H9 (cell line): ENCODE measurements at regions not wholly inside any gene's neighbourhood (a gene's known extent, or its start where the extent isn't known, plus 50 kb on each side); places are given as distances from the start of the nearest gene placed in this dataset.

ENCODE experiments used
- DNase-seq: peaks from one replicate; pipeline ENCODE4 v3.0.0-alpha.2; 2017
- H2AFZ ChIP-seq: one replicate; pipeline ENCODE4 v1.6.1; 2013; ENCODE audit warnings: mild to moderate bottlenecking, low read length, control low read depth, moderate library complexity
- H2AK5ac ChIP-seq: 2 replicates; pipeline ENCODE4 v1.6.1; 2013; ENCODE audit warnings: low read length, control low read depth, mixed read lengths; ENCODE audit not compliant: insufficient read length
- H2BK120ac ChIP-seq: one replicate; pipeline ENCODE4 v1.6.1; 2013; ENCODE audit warnings: low read depth, mild to moderate bottlenecking, low read length, control low read depth, inconsistent platforms; ENCODE audit not compliant: poor library complexity, severe bottlenecking
- H2BK12ac ChIP-seq: 2 replicates; pipeline ENCODE4 v1.6.1; 2013; ENCODE audit warnings: low read length, control low read depth, mixed read lengths, low read depth; ENCODE audit not compliant: insufficient read length
- H2BK15ac ChIP-seq: 2 replicates; pipeline ENCODE4 v1.6.1; 2013; ENCODE audit warnings: low read depth, low read length, control low read depth
- H2BK20ac ChIP-seq: one replicate; pipeline ENCODE4 v1.6.1; 2013; ENCODE audit warnings: low read depth, mild to moderate bottlenecking, low read length, control low read depth, inconsistent platforms; ENCODE audit not compliant: poor library complexity, severe bottlenecking
- H2BK5ac ChIP-seq: 2 replicates; pipeline ENCODE4 v1.6.1; 2013; ENCODE audit warnings: low read length, control low read depth, mixed read lengths; ENCODE audit not compliant: insufficient read length
- H3K14ac ChIP-seq: 2 replicates; pipeline ENCODE4 v1.6.1; 2013; ENCODE audit warnings: low read length, control low read depth; ENCODE audit not compliant: insufficient read depth
- H3K18ac ChIP-seq: 2 replicates; pipeline ENCODE4 v1.6.1; 2013; ENCODE audit warnings: low read depth, mild to moderate bottlenecking, mixed read lengths, low read length, control low read depth; ENCODE audit not compliant: insufficient read length
- H3K23ac ChIP-seq: 2 replicates; pipeline ENCODE4 v1.6.1; 2013; ENCODE audit warnings: low read length, control low read depth, mixed read lengths, low read depth; ENCODE audit not compliant: insufficient read length
- H3K23me2 ChIP-seq: 2 replicates; pipeline ENCODE4 v1.6.1; 2013; ENCODE audit warnings: low read depth, mild to moderate bottlenecking, mixed read lengths, low read length, control low read depth; ENCODE audit not compliant: insufficient read length, poor library complexity, severe bottlenecking
- H3K27ac ChIP-seq: 2 replicates; pipeline ENCODE4 v1.5.1; 2013; ENCODE audit warnings: low read length, control low read depth, mixed read lengths, low read depth; ENCODE audit not compliant: insufficient read length
- H3K27me3 ChIP-seq: 2 replicates; pipeline ENCODE4 v1.6.1; 2013; ENCODE audit warnings: low read length, control low read depth, inconsistent platforms; ENCODE audit not compliant: insufficient read depth
- H3K4ac ChIP-seq: 2 replicates; pipeline ENCODE4 v1.6.1; 2013; ENCODE audit warnings: low read depth, mild to moderate bottlenecking, control low read depth, inconsistent platforms, low read length, moderate library complexity
- H3K4me1 ChIP-seq: 2 replicates; pipeline ENCODE4 v1.6.1; 2013; ENCODE audit warnings: low read length, control low read depth, inconsistent platforms; ENCODE audit not compliant: insufficient read depth
- H3K4me2 ChIP-seq: 2 replicates; pipeline ENCODE4 v1.6.1; 2013; ENCODE audit warnings: low read length, control low read depth, mixed read lengths; ENCODE audit not compliant: insufficient read length, insufficient read depth
- H3K56ac ChIP-seq: 2 replicates; pipeline ENCODE4 v1.6.1; 2013; ENCODE audit warnings: low read depth, mild to moderate bottlenecking, mixed read lengths, low read length, control low read depth; ENCODE audit not compliant: insufficient read length
- H3K79me1 ChIP-seq: 2 replicates; pipeline ENCODE4 v1.6.1; 2013; ENCODE audit warnings: low read depth, mild to moderate bottlenecking, moderate library complexity, low read length, control low read depth, inconsistent platforms; ENCODE audit not compliant: insufficient read depth, poor library complexity, severe bottlenecking
- H3K79me2 ChIP-seq: 2 replicates; pipeline ENCODE4 v1.6.1; 2013; ENCODE audit warnings: low read length, control low read depth, inconsistent platforms; ENCODE audit not compliant: insufficient read depth
- H3K9ac ChIP-seq: 2 replicates; pipeline ENCODE4 v1.6.1; 2013; ENCODE audit warnings: low read length, control low read depth, mixed read lengths; ENCODE audit not compliant: insufficient read length; ENCODE audit errors: extremely low read depth
- H3K9me3 ChIP-seq: one replicate; pipeline ENCODE4 v1.6.1; 2013; ENCODE audit warnings: low read depth, low read length, inconsistent platforms; ENCODE audit not compliant: control insufficient read depth
- H3T11ph ChIP-seq: one replicate; pipeline ENCODE4 v1.6.1; 2013; ENCODE audit warnings: mild to moderate bottlenecking, low read length, control low read depth, inconsistent platforms
- H4K20me1 ChIP-seq: one replicate; pipeline ENCODE4 v1.6.1; 2013; ENCODE audit not compliant: control insufficient read depth, insufficient read length, insufficient read depth
- H4K5ac ChIP-seq: 2 replicates; pipeline ENCODE4 v1.6.1; 2013; ENCODE audit warnings: low read depth, mild to moderate bottlenecking, mixed read lengths, low read length, control low read depth; ENCODE audit not compliant: insufficient read length
- H4K8ac ChIP-seq: replicated peaks from 2 replicates; pipeline ENCODE4 v1.6.1; 2013; ENCODE audit warnings: low read length, control low read depth, mixed read lengths, low read depth; ENCODE audit not compliant: insufficient read length
- H4K91ac ChIP-seq: 2 replicates; pipeline ENCODE4 v1.6.1; 2013; ENCODE audit warnings: low read depth, mild to moderate bottlenecking, moderate library complexity, mixed read lengths, low read length, control low read depth; ENCODE audit not compliant: insufficient read length
- H3K27ac Mint-ChIP-seq, 3 experiments: 2 replicates in 2 of 3; 3 replicates in 1 of 3; pipeline ENCODE4 v1.8.0; 2020 to 2021; ENCODE audit warnings: mixed read lengths in 3 of 3, mild to moderate bottlenecking in 1 of 3, moderate library complexity in 1 of 3
- H3K27me3 Mint-ChIP-seq: 2 replicates; pipeline ENCODE4 v1.8.0; 2021; ENCODE audit warnings: low read depth, mild to moderate bottlenecking, moderate library complexity, mixed read lengths
- H3K36me3 Mint-ChIP-seq, 3 experiments: 2 replicates in 2 of 3; 3 replicates in 1 of 3; pipeline ENCODE4 v1.8.0; 2020 to 2021; ENCODE audit warnings: low read depth in 3 of 3, mixed read lengths in 3 of 3; ENCODE audit not compliant: insufficient read depth in 1 of 3
- H3K4me1 Mint-ChIP-seq, 2 experiments: 2 replicates each; pipeline ENCODE4 v1.8.0; 2020; ENCODE audit warnings: mixed read lengths in 2 of 2
- H3K4me3 Mint-ChIP-seq, 2 experiments: 2 replicates in 1 of 2; 3 replicates in 1 of 2; pipeline ENCODE4 v1.8.0; 2020 to 2021; ENCODE audit warnings: mild to moderate bottlenecking in 2 of 2, mixed read lengths in 2 of 2, moderate library complexity in 1 of 2
- H3K9me3 Mint-ChIP-seq, 2 experiments: 2 replicates in 1 of 2; 3 replicates in 1 of 2; pipeline ENCODE4 v1.8.0; 2020; ENCODE audit warnings: mild to moderate bottlenecking in 2 of 2, mixed read lengths in 2 of 2, moderate library complexity in 1 of 2
- WGBS: extraction: QIAGEN DNeasy Blood & Tissue Kit; methylation state at CpG from one replicate; pipeline ENCODE4 v1.1.7; 2013; ENCODE audit warnings: missing lambda C conversion rate, low lambda C conversion rate, mixed read lengths; ENCODE audit not compliant: insufficient read length; ENCODE audit errors: extremely low coverage; 5-methylcytosine and 5-hydroxymethylcytosine counted together
- TF ChIP-seq, protein P1 (sequence below): fragments of 200-600 bp; sonication (generic); conservative IDR thresholded peaks from 3 replicates; pipeline ENCODE4 v1.8.0; 2021; ENCODE audit warnings: antibody characterized with exemption, mild to moderate bottlenecking

DNA sequence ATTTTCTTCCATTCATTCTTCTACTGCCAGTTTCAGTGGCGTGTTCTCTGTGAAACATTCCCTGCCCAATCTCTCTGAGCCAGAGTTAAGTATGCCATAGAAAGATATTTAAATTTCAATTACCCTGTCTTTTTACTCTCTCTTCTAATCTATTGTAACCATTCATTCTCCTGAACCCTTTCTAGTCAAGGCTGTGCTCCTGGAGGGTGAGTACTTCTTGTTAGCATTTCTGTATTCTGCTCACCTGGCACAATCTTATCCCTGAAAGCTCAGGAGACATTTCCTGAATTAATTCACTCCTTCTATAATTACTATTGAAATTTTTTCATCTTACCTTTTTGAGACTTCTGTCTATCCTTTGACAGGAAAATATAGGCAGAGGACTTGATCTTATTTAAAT, 271.7 kb downstream of the HGF start:
- H4K91ac ChIP-seq, result no peak overlapping the region
- H3K4me1 Mint-ChIP-seq, result peaks cover 15 to 20% of the 10 kb centered on the region in 2 experiments
- H3K27ac Mint-ChIP-seq, result peak overlapping the region in 1 of 3 experiments; percentile 32; a peak in 1 of 7 replicates
- H3T11ph ChIP-seq, result no peak overlapping the region
- H2BK12ac ChIP-seq, result no peak overlapping the region
- no peak for DNase-seq
- H2BK20ac ChIP-seq, result no peak overlapping the region
- no peak overlapping the region for H3K9ac ChIP-seq
- no peak overlapping the region for H4K5ac ChIP-seq
- no peaks in the 10 kb centered on the region for H3K23me2 ChIP-seq
- H4K20me1 ChIP-seq, result no peaks in the 10 kb centered on the region
- H3K4me3 Mint-ChIP-seq, result no peak overlapping the region
- H3K14ac ChIP-seq, result no peak overlapping the region
- no peak overlapping the region for H3K4ac ChIP-seq
- no peaks in the 10 kb centered on the region for H3K79me2 ChIP-seq
- H3K79me1 ChIP-seq, result no peaks in the 10 kb centered on the region
- no peak overlapping the region for H3K23ac ChIP-seq
- TF ChIP-seq, protein P1, sequence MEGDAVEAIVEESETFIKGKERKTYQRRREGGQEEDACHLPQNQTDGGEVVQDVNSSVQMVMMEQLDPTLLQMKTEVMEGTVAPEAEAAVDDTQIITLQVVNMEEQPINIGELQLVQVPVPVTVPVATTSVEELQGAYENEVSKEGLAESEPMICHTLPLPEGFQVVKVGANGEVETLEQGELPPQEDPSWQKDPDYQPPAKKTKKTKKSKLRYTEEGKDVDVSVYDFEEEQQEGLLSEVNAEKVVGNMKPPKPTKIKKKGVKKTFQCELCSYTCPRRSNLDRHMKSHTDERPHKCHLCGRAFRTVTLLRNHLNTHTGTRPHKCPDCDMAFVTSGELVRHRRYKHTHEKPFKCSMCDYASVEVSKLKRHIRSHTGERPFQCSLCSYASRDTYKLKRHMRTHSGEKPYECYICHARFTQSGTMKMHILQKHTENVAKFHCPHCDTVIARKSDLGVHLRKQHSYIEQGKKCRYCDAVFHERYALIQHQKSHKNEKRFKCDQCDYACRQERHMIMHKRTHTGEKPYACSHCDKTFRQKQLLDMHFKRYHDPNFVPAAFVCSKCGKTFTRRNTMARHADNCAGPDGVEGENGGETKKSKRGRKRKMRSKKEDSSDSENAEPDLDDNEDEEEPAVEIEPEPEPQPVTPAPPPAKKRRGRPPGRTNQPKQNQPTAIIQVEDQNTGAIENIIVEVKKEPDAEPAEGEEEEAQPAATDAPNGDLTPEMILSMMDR, result no peak
- H2BK15ac ChIP-seq, result no peak overlapping the region
- H2BK5ac ChIP-seq, result no peak overlapping the region
- no peak overlapping the region for H2AFZ ChIP-seq
- H3K27me3 Mint-ChIP-seq, result no peaks in the 10 kb centered on the region
- no peak overlapping the region for H3K4me2 ChIP-seq
- no peak overlapping the region for H2BK120ac ChIP-seq
- no peak overlapping the region for H3K27ac ChIP-seq
- no peaks in the 10 kb centered on the region for H3K27me3 ChIP-seq
- WGBS, result no CpG with 5 or more reads among the region's 1 CpG
- peaks cover 3 to 6% of the 10 kb centered on the region in 2 experiments; a peak in 3 of 5 replicates for H3K9me3 Mint-ChIP-seq
- H3K56ac ChIP-seq, result no peak overlapping the region
- no peak overlapping the region for H3K18ac ChIP-seq
- H3K9me3 ChIP-seq, result no peaks in the 10 kb centered on the region
- no peak overlapping the region for H2AK5ac ChIP-seq
- H3K4me1 ChIP-seq, result no peaks in the 10 kb centered on the region
- H3K36me3 Mint-ChIP-seq, result peaks cover 0 to 8% (median 1%) of the 10 kb centered on the region in 3 experiments; a peak in 1 of 7 replicates
- H4K8ac ChIP-seq, result no peak overlapping the region
